ENCODE measurements at regions not wholly inside any gene's neighbourhood (a gene's known extent, or its start where the extent isn't known, plus 50 kb on each side); places are given as distances from the start of the nearest gene placed in this dataset.

- Histone ChIP-seq H3K27ac (ENCODE audit: control insufficient read depth, insufficient read depth) (no peak overlapping the region), H3K4me1 (ENCODE audit: control insufficient read depth, insufficient read depth, low read length) (no peaks in the 10 kb centered on the region), H3K4me3 (no peak overlapping the region), H3K79me2 (ENCODE audit: control insufficient read depth, insufficient read depth, low read length) (no peaks in the 10 kb centered on the region), H3K9me3 (replicated peaks; ENCODE audit: control insufficient read depth, insufficient read depth, low read length) (peaks cover 3% of the 10 kb centered on the region; the same call in 2 of the 3 replicates), H2AFZ (ENCODE audit: control insufficient read depth, low read depth, low read length) (no peak overlapping the region), H3K4me2 (ENCODE audit: control insufficient read depth, insufficient read depth) (no peak overlapping the region), H3K9ac (ENCODE audit: control insufficient read depth, insufficient read depth, low read length) (no peak overlapping the region), H3K27me3 (replicated peaks in 1 of 2; ENCODE audit: control insufficient read depth in 2 of 2, insufficient read depth in 2 of 2, low read length in 1 of 2) (no peaks in the 10 kb centered on the region), H4K20me1 (ENCODE audit: control insufficient read depth, insufficient read depth) (no peaks in the 10 kb centered on the region), H3K36me3 (ENCODE audit: control insufficient read depth in 2 of 2, insufficient read depth in 2 of 2, low read length in 1 of 2) (no peaks in the 10 kb centered on the region)
- no TSS peak for BruUV-seq (replicated peaks)
- no peak for ATAC-seq
- POLR2A ChIA-PET, result no interaction called here
- RAD21 ChIA-PET (ENCODE audit: unreplicated experiment), result no interaction called here
- DNase-seq (ENCODE audit: low read depth, low spot score), result no peak
- CTCF ChIA-PET, result no interaction called here
- TF ChIP-seq ESRRA (IDR thresholded peaks at IDR 0.05; ENCODE audit: low read length) (no peak), ATF2 (IDR thresholded peaks at IDR 0.05; ENCODE audit: low read length) (no peak), SMAD1 (IDR thresholded peaks at IDR 0.05; ENCODE audit: low read depth, partially characterized antibody) (no peak), TCF7 (IDR thresholded peaks at IDR 0.05; ENCODE audit: borderline replicate concordance) (no peak), HDAC6 (IDR thresholded peaks at IDR 0.05; ENCODE audit: unreplicated experiment) (no peak), PKNOX1 (IDR thresholded peaks at IDR 0.05) (no peak), POLR2AphosphoS2 (IDR thresholded peaks at IDR 0.05; ENCODE audit: low read depth, low read length) (no peak), MXI1 (IDR thresholded peaks at IDR 0.05; ENCODE audit: low read depth, low read length) (no peak), MTA2 (IDR thresholded peaks at IDR 0.05; ENCODE audit: low read depth) (no peak), EZH2 (IDR thresholded peaks at IDR 0.05; ENCODE audit: borderline replicate concordance, control insufficient read depth, low read depth, low read length) (no peak), POU2F2 (IDR thresholded peaks at IDR 0.05; ENCODE audit: borderline replicate concordance, low read depth, low read length) (no peak), BACH1 (IDR thresholded peaks at IDR 0.05; ENCODE audit: borderline replicate concordance) (no peak)
- FAIRE-seq, result no peak
- in situ Hi-C loops (cut with MboI), result no loop called here
- SMC1A ChIA-PET (ENCODE audit: uncharacterized antibody, unreplicated experiment), result no interaction called here
- 0% methylated on average over 3 of the region's 3 CpGs for WGBS (ENCODE audit: insufficient coverage, insufficient replicate concordance, low lambda C conversion rate, missing lambda C conversion rate)
- intact Hi-C loops (cut with micrococcal nuclease; ENCODE audit: unreplicated experiment), result no loop called here
Observed at GRCh38 chr1:103960045-103960444, 210.3 kb downstream of the AMY1C start.

All from GM12878 (cell line).